ENCODE measurements at regions not wholly inside any gene's neighbourhood (a gene's known extent, or its start where the extent isn't known, plus 50 kb on each side); places are given as distances from the start of the nearest gene placed in this dataset.

GRCh38 chr3:34947834-34948233 is 691.5 kb upstream of the ARPP21 start:
- no peak for TF ChIP-seq CTCF (conservative IDR thresholded peaks at IDR 0.05; ENCODE audit: low read depth in 2 of 2)
- TF ChIP-seq STAT1 (IDR thresholded peaks at IDR 0.05; ENCODE audit: unreplicated experiment): no peak

Measured in GM23338 (cell line).